Nephron (organoid): ENCODE measurements at regions not wholly inside any gene's neighbourhood (a gene's known extent, or its start where the extent isn't known, plus 50 kb on each side); places are given as distances from the start of the nearest gene placed in this dataset.

Experiments used
- H3K27ac Mint-ChIP-seq, 3 experiments: 2 replicates each; pipeline ENCODE4 v1.8.0; 2020; ENCODE audit warnings: mixed read lengths in 3 of 3, mild to moderate bottlenecking in 2 of 3, moderate library complexity in 1 of 3
- H3K27me3 Mint-ChIP-seq: 2 replicates; pipeline ENCODE4 v1.8.0; 2021; ENCODE audit warnings: low read depth, mild to moderate bottlenecking, moderate library complexity, mixed read lengths
- H3K36me3 Mint-ChIP-seq: 2 replicates; pipeline ENCODE4 v1.8.0; 2020; ENCODE audit warnings: low read depth, mixed read lengths
- H3K4me1 Mint-ChIP-seq: 2 replicates; pipeline ENCODE4 v1.8.0; 2020; ENCODE audit warnings: mixed read lengths
- H3K4me3 Mint-ChIP-seq, 3 experiments: 2 replicates each; pipeline ENCODE4 v1.8.0; 2020; ENCODE audit warnings: mild to moderate bottlenecking in 3 of 3, mixed read lengths in 3 of 3, moderate library complexity in 2 of 3
- H3K9me3 Mint-ChIP-seq: 2 replicates; pipeline ENCODE4 v1.8.0; 2020; ENCODE audit warnings: mixed read lengths
- CTCF ChIP-seq, 3 experiments: fragments of 200-600 bp; sonication (generic); IDR thresholded peaks; one replicate each; pipeline ENCODE4 v1.5.0; 2021; ENCODE audit warnings: antibody characterized with exemption in 3 of 3; ENCODE audit not compliant: unreplicated experiment in 3 of 3

DNA sequence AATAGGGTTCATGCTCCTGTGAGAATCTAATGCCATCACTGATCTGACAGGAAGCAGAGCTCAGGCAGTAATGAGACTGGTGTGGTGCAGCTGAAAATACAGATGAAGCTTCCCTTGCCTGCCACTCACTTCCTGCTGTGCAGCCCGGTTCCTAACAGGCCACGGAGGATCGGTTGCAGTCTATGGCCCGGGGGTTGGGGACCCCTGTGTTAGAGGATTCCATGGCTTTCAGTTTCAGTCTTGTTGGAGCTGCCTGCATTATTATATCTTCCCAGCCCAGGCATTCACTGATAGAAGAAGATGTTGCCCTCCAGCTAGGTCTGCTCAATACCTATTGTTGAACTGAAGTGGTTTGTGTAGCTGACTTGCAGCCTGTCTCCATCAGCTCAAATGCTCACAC is 1298.8 kb downstream of the TYW1 start:
- Mint-ChIP-seq H3K36me3 (no peaks in the 10 kb centered on the region), H3K27me3 (peaks cover 7% of the 10 kb centered on the region), H3K4me3 (no peak overlapping the region), H3K4me1 (no peaks in the 10 kb centered on the region), H3K27ac (no peak overlapping the region), H3K9me3 (peaks cover 15% of the 10 kb centered on the region)
- TF ChIP-seq CTCF (IDR thresholded peaks at IDR 0.05; ENCODE audit: unreplicated experiment in 3 of 3): no peak

DNA sequence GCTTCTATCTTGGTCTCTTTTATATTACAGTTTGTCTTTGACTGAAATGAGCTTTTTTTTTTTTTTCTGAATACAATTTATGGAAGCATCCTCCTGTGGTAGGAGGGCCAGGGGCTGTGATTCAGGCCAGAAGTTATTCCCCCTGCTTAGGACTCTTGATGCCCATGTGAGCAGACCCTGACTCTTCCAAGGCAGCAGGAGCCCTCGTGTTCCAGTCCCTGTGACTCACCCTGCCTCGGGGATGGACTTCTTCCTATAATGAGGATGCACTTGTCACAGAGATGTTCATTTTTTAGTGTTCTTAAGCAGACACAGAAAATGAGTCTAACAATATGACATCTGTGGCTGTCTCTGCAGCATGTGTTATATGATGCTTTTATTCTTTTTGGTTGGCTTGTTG is 1293.7 kb upstream of the AUTS2 start:
- Mint-ChIP-seq H3K36me3 (no peaks in the 10 kb centered on the region), H3K4me1 (no peaks in the 10 kb centered on the region), H3K4me3 (no peak overlapping the region), H3K27ac (no peak overlapping the region), H3K27me3 (peaks cover 4% of the 10 kb centered on the region), H3K9me3 (peaks cover 7% of the 10 kb centered on the region)
- no peak for TF ChIP-seq CTCF (IDR thresholded peaks at IDR 0.05; ENCODE audit: unreplicated experiment in 3 of 3)

- no peak overlapping the region for H3K27ac Mint-ChIP-seq
- H3K9me3 Mint-ChIP-seq: peaks cover 7% of the 10 kb centered on the region
- no peaks in the 10 kb centered on the region for H3K36me3 Mint-ChIP-seq
- no peak for TF ChIP-seq CTCF (IDR thresholded peaks at IDR 0.05; ENCODE audit: unreplicated experiment in 3 of 3)
- peaks cover 7% of the 10 kb centered on the region for H3K27me3 Mint-ChIP-seq
- H3K4me1 Mint-ChIP-seq: no peaks in the 10 kb centered on the region
- H3K4me3 Mint-ChIP-seq: no peak overlapping the region
Observed at GRCh38 chr7:68306692-68307107, 1291.6 kb upstream of the AUTS2 start.

GRCh38 chr7:68309271-68309670 is 1289.0 kb upstream of the AUTS2 start:
- H3K36me3 Mint-ChIP-seq: no peaks in the 10 kb centered on the region
- TF ChIP-seq CTCF (IDR thresholded peaks at IDR 0.05; ENCODE audit: unreplicated experiment in 3 of 3): no peak
- no peak overlapping the region for H3K27ac Mint-ChIP-seq
- no peaks in the 10 kb centered on the region for H3K4me1 Mint-ChIP-seq
- peaks cover 23% of the 10 kb centered on the region for H3K27me3 Mint-ChIP-seq
- H3K9me3 Mint-ChIP-seq: no peaks in the 10 kb centered on the region
- no peak overlapping the region for H3K4me3 Mint-ChIP-seq

DNA sequence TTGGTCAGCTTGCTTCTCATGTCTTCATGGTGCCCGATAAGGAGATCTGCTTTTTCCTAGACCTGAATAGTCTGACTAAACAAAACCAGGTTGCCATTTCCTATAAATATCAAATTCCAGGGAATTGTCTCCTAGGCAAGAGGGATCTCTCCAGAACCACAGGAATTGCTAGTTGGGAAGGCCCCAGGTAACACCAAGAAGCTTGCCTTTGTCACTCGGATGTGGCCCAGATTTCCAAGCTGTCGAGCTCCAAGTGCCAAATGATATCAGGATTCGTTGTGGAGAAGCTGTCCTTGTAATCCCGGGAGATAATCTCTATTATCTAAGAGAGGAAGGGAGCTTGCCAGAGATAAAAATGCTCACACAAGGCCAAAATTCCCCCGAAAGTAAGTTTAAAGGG is 1288.5 kb upstream of the AUTS2 start:
- Mint-ChIP-seq H3K9me3 (no peaks in the 10 kb centered on the region), H3K36me3 (no peaks in the 10 kb centered on the region), H3K27ac (no peak overlapping the region), H3K4me1 (no peaks in the 10 kb centered on the region), H3K27me3 (peaks cover 24% of the 10 kb centered on the region), H3K4me3 (no peak overlapping the region)
- TF ChIP-seq CTCF (IDR thresholded peaks at IDR 0.05; ENCODE audit: unreplicated experiment in 3 of 3): no peak

DNA sequence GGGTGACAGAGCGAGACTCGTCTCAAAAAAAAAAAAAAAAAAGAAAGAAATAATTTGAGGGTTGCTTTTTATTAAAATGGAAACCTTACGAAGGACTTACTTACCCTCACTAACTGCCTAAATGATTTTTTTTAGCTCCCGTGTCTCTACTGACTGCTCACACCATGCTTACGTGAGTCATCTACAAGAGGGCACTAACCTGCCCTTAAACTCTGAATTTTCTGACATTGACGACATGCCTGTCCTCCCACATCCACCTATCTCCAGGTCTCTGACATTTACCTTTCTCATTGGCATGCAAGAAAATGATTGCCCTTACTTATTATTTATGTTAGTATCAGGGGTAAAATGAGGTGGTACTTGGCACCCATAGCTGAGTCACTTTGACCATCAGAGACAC is 1286.3 kb upstream of the AUTS2 start:
- peaks cover 31% of the 10 kb centered on the region for H3K27me3 Mint-ChIP-seq
- no peak for TF ChIP-seq CTCF (IDR thresholded peaks at IDR 0.05; ENCODE audit: unreplicated experiment in 3 of 3)
- no peaks in the 10 kb centered on the region for H3K36me3 Mint-ChIP-seq
- no peak overlapping the region for H3K4me3 Mint-ChIP-seq
- H3K9me3 Mint-ChIP-seq: no peaks in the 10 kb centered on the region
- no peak overlapping the region for H3K27ac Mint-ChIP-seq
- no peaks in the 10 kb centered on the region for H3K4me1 Mint-ChIP-seq
